ENCODE measurements at regions not wholly inside any gene's neighbourhood (a gene's known extent, or its start where the extent isn't known, plus 50 kb on each side); places are given as distances from the start of the nearest gene placed in this dataset.

DNA sequence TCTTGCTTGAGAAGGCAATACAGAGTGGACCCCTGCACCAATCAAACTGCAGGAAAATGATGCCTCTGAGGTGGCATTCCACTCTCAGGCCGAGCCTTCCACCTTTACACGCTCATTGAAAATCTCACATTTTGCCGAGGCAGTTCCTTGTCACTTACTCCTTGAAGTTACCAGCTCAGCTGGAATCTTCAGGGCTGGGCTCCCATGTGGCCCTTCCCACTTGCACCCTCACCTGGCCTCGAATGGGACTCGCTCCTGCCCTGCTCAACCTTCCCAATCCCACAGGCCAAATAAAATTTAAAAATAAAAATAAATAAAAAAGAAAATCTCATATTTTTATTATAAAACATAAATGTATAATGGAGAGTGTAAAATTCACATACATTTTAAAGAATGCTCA is 790.7 kb upstream of the COBL start:
- TF ChIP-seq, protein P1, sequence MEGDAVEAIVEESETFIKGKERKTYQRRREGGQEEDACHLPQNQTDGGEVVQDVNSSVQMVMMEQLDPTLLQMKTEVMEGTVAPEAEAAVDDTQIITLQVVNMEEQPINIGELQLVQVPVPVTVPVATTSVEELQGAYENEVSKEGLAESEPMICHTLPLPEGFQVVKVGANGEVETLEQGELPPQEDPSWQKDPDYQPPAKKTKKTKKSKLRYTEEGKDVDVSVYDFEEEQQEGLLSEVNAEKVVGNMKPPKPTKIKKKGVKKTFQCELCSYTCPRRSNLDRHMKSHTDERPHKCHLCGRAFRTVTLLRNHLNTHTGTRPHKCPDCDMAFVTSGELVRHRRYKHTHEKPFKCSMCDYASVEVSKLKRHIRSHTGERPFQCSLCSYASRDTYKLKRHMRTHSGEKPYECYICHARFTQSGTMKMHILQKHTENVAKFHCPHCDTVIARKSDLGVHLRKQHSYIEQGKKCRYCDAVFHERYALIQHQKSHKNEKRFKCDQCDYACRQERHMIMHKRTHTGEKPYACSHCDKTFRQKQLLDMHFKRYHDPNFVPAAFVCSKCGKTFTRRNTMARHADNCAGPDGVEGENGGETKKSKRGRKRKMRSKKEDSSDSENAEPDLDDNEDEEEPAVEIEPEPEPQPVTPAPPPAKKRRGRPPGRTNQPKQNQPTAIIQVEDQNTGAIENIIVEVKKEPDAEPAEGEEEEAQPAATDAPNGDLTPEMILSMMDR (IDR thresholded peaks at IDR 0.05; ENCODE audit: low read length): no peak
- no peak for TF ChIP-seq EZH2 (IDR thresholded peaks at IDR 0.05; ENCODE audit: borderline replicate concordance, low read length)

All from OCI-LY1 (cell line).